Left forelimb (tissue), 1 donor: ENCODE measurements at regions not wholly inside any gene's neighbourhood (a gene's known extent, or its start where the extent isn't known, plus 50 kb on each side); places are given as distances from the start of the nearest gene placed in this dataset.

ENCODE experiments used
- DNase-seq: peaks from one replicate; pipeline ENCODE4 v3.0.0-alpha.2; 2018; ENCODE audit warnings: low spot score

GRCh38 chr11:119473901-119474681, 51.1 kb upstream of the THY1 start:
- peak; percentile 30 for DNase-seq

GRCh38 chr11:119473226-119473625, 50.3 kb upstream of the THY1 start:
- no peak for DNase-seq

GRCh38 chr11:119472856-119473222, 49.9 kb upstream of the THY1 start:
- DNase-seq = peak; percentile 55
